ENCODE measurements at regions not wholly inside any gene's neighbourhood (a gene's known extent, or its start where the extent isn't known, plus 50 kb on each side); places are given as distances from the start of the nearest gene placed in this dataset.

DNA sequence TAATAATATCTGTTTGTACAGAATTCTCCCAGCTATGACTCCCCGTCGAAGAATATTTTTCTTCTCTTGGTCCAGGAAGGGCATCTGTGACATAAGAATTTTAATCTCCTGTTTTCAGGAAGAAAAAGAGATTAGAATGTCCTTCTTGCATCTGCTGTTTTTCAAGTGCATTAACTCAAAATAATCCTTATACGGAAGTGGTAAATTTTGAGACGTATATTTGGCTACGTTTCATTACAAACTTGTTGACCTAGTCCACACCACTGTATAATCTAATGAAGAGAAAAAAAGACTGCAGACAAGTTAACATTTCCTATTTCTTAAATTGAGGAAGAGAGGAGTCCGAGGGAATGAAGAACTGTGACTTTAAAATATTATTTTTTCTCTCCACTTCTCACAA is 959.9 kb downstream of the DIAPH3 start:
- Histone ChIP-seq H3K4me1 (ENCODE audit: control insufficient read depth, insufficient read depth, low read length) (no peaks in the 10 kb centered on the region), H3K9me3 (ENCODE audit: control insufficient read depth, insufficient read depth, low read length) (peaks cover 2% of the 10 kb centered on the region), H3K4me3 (ENCODE audit: low read depth, low read length) (no peak overlapping the region), H3K27me3 (ENCODE audit: control insufficient read depth, insufficient read depth, low read length) (no peaks in the 10 kb centered on the region), H3K27ac (ENCODE audit: low read depth, low read length) (no peak overlapping the region), H3K36me3 (ENCODE audit: control insufficient read depth, insufficient read depth, low read length) (no peaks in the 10 kb centered on the region)
- WGBS (ENCODE audit: insufficient coverage), result no CpG with 5 or more reads among the region's 6 CpGs
- no peak for DNase-seq (ENCODE audit: low read depth in 4 of 6, low spot score in 6 of 6)

DNA sequence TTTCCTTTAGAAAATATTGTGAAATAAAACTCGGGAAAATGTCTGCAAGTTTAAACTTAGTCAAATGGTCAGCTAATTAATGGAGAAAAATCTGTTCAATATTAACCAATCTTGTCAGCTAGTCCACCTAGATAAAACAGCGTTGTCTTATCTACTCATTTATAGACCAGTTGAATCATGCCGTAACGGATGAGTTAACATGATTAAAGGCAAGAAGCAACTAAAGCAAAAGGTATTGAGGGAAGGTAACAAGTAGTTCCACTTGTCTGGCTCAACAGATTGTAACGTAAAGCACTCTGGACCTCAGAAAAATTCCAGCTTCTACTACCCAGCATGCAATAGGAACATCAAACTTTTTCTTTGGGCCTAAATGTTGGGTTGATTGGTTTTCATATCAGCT is 958.2 kb downstream of the DIAPH3 start:
- no peak overlapping the region for H3K27ac ChIP-seq (ENCODE audit: low read depth, low read length)
- H3K4me1 ChIP-seq (ENCODE audit: control insufficient read depth, insufficient read depth, low read length), result peaks cover 3% of the 10 kb centered on the region
- no peak for DNase-seq (ENCODE audit: low read depth in 4 of 6, low spot score in 6 of 6)
- WGBS (ENCODE audit: insufficient coverage), result no CpG with 5 or more reads among the region's 5 CpGs
- H3K36me3 ChIP-seq (ENCODE audit: control insufficient read depth, insufficient read depth, low read length), result no peaks in the 10 kb centered on the region
- no peak overlapping the region for H3K4me3 ChIP-seq (ENCODE audit: low read depth, low read length)
- peaks cover 2% of the 10 kb centered on the region for H3K9me3 ChIP-seq (ENCODE audit: control insufficient read depth, insufficient read depth, low read length)
- no peaks in the 10 kb centered on the region for H3K27me3 ChIP-seq (ENCODE audit: control insufficient read depth, insufficient read depth, low read length)

DNA sequence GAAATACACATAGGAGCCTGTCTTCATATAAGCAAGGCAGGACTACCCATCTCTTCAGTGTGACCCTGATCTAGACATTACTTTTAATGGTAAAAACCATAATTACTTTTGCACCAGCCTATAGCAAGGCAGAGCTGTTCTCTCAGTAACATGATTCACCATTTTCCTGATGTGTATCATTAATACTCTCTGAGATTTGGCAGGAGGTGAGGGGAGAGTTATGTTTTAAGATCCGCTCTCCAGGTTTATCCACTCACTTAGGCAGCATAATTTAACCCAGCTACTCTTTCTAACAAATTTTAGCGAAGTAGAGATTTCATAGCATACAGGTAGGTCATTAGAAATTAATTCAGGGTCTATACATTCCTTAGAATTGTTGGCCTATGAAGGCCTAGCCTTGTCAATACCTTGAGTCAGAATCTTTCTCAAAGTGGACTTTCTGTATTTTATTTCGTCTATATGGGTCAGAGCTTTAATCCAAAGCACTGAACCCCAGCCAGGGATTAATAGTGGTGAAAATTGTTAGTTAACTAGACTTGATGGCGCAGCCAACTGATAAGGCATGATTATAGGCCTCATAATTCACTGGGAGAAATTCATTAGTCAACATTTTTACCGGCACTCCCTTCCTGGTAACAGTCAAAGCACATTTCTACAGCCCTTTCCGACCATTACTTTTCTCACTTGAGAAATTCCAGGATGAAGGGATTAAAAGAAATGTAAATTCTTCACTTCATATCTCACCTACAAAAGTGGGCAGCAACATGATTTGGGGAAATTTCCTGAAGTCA is 955.1 kb downstream of the DIAPH3 start:
- Histone ChIP-seq H3K27ac (ENCODE audit: low read depth, low read length) (no peak overlapping the region), H3K36me3 (ENCODE audit: control insufficient read depth, insufficient read depth, low read length) (no peaks in the 10 kb centered on the region), H3K4me3 (ENCODE audit: low read depth, low read length) (no peak overlapping the region), H3K27me3 (ENCODE audit: control insufficient read depth, insufficient read depth, low read length) (no peaks in the 10 kb centered on the region), H3K9me3 (ENCODE audit: control insufficient read depth, insufficient read depth, low read length) (no peaks in the 10 kb centered on the region), H3K4me1 (ENCODE audit: control insufficient read depth, insufficient read depth, low read length) (peaks cover 3% of the 10 kb centered on the region)
- DNase-seq (ENCODE audit: low read depth in 4 of 6, low spot score in 6 of 6), result no peak
- WGBS (ENCODE audit: insufficient coverage), result no CpG with 5 or more reads among the region's 6 CpGs

DNA sequence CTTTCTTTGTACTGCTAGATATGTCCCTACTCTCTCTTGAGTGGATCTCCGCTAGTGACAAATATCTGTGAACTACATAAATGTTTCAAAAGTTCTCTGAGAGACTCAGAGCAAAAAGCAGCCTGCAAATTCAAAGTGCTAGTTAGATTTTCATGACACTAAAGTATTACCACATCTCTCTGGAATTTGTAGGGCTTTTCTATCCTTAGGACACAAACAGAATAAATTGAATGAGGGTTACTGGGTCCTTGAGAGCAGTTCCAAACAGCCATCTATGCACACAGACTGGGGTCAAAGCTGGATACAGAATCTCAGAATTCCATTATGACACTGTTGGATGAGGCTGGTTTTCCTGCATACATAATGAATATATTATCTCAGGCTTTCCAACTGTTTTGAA is 953.2 kb downstream of the DIAPH3 start:
- Histone ChIP-seq H3K9me3 (ENCODE audit: control insufficient read depth, insufficient read depth, low read length) (no peaks in the 10 kb centered on the region), H3K27ac (ENCODE audit: low read depth, low read length) (peak overlapping the region; percentile 4), H3K36me3 (ENCODE audit: control insufficient read depth, insufficient read depth, low read length) (no peaks in the 10 kb centered on the region), H3K4me1 (ENCODE audit: control insufficient read depth, insufficient read depth, low read length) (peaks cover 3% of the 10 kb centered on the region), H3K4me3 (ENCODE audit: low read depth, low read length) (no peak overlapping the region), H3K27me3 (ENCODE audit: control insufficient read depth, insufficient read depth, low read length) (no peaks in the 10 kb centered on the region)
- peak in 1 of 6 donors; percentile 26 for DNase-seq (ENCODE audit: low read depth in 4 of 6, low spot score in 6 of 6)
- no CpG with 5 or more reads among the region's 1 CpG for WGBS (ENCODE audit: insufficient coverage)

DNA sequence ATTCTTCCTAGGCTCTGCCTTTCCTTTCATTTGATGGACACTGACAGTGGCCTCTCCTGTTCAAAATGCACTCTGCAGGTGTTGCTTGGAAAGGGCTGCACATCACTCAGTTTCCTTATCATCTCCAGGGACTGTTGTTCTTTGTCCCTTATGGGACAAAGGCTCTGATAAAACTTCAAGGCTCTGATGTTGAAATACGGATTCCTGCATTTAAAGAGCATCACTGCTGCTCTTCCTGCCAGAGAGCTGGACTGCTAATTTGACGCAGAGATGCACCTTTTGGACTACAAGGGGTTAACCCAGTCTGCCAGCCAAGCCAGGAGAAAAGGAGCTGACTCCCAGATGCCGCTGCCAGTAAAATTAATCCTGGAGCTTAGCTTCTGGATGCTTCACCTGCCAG is 952.1 kb downstream of the DIAPH3 start:
- Histone ChIP-seq H3K4me1 (ENCODE audit: control insufficient read depth, insufficient read depth, low read length) (peaks cover 3% of the 10 kb centered on the region), H3K4me3 (ENCODE audit: low read depth, low read length) (no peak overlapping the region), H3K27me3 (ENCODE audit: control insufficient read depth, insufficient read depth, low read length) (no peaks in the 10 kb centered on the region), H3K27ac (ENCODE audit: low read depth, low read length) (no peak overlapping the region), H3K9me3 (ENCODE audit: control insufficient read depth, insufficient read depth, low read length) (no peaks in the 10 kb centered on the region), H3K36me3 (ENCODE audit: control insufficient read depth, insufficient read depth, low read length) (no peaks in the 10 kb centered on the region)
- DNase-seq (ENCODE audit: low read depth in 4 of 6, low spot score in 6 of 6), result peak in 1 of 6 donors; percentile 8
- WGBS (ENCODE audit: insufficient coverage), result 64% methylated on average over 3 of the region's 3 CpGs

DNA sequence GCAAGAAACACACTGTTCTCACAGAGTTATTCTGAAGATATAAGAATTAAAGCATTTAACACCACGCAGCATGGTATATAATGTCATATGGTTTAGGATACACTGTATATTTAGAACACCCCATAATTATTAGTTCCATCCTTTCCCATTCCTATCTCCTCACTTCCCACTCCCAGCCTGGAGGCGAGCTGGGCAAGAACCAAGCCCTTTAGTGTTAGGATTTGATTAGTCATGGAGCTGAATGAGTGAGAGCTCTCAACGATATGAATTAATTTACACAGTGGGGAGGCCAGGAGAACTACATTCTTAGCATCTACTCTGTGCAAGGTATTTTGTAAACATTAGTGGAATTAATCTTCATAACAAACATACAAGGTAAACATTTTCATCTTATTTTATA is 934.3 kb downstream of the DIAPH3 start:
- Histone ChIP-seq H3K27me3 (ENCODE audit: control insufficient read depth, insufficient read depth, low read length) (no peaks in the 10 kb centered on the region), H3K4me1 (ENCODE audit: control insufficient read depth, insufficient read depth, low read length) (no peaks in the 10 kb centered on the region), H3K9me3 (ENCODE audit: control insufficient read depth, insufficient read depth, low read length) (no peaks in the 10 kb centered on the region), H3K36me3 (ENCODE audit: control insufficient read depth, insufficient read depth, low read length) (no peaks in the 10 kb centered on the region), H3K4me3 (ENCODE audit: low read depth, low read length) (no peak overlapping the region), H3K27ac (ENCODE audit: low read depth, low read length) (no peak overlapping the region)
- DNase-seq (ENCODE audit: low read depth in 4 of 6, low spot score in 6 of 6), result no peak
- WGBS (ENCODE audit: insufficient coverage), result no CpG with 5 or more reads among the region's 3 CpGs

DNA sequence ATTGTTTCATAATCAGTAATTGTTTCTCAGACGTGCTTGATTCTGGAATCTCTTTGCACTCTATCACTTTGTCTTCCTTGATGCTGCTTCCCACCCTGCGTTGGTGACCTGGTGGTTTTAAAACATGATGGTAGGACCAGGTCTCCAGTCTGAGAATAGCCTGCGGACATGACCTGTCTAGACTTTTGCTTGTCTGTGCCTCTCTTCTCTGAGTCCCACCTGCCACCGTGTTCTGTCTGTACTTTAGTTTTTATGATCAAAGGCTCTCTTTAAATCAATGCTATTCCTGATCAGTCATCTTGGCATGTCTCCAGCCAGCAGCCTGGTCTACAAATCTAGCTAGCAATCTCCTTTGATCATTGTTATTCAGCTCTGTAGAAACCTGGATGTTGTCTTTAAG is 933.9 kb downstream of the DIAPH3 start:
- Histone ChIP-seq H3K4me1 (ENCODE audit: control insufficient read depth, insufficient read depth, low read length) (no peaks in the 10 kb centered on the region), H3K27me3 (ENCODE audit: control insufficient read depth, insufficient read depth, low read length) (no peaks in the 10 kb centered on the region), H3K9me3 (ENCODE audit: control insufficient read depth, insufficient read depth, low read length) (no peaks in the 10 kb centered on the region), H3K4me3 (ENCODE audit: low read depth, low read length) (no peak overlapping the region), H3K27ac (ENCODE audit: low read depth, low read length) (no peak overlapping the region), H3K36me3 (ENCODE audit: control insufficient read depth, insufficient read depth, low read length) (no peaks in the 10 kb centered on the region)
- 89% methylated on average over 3 of the region's 4 CpGs for WGBS (ENCODE audit: insufficient coverage)
- no peak for DNase-seq (ENCODE audit: low read depth in 4 of 6, low spot score in 6 of 6)

DNA sequence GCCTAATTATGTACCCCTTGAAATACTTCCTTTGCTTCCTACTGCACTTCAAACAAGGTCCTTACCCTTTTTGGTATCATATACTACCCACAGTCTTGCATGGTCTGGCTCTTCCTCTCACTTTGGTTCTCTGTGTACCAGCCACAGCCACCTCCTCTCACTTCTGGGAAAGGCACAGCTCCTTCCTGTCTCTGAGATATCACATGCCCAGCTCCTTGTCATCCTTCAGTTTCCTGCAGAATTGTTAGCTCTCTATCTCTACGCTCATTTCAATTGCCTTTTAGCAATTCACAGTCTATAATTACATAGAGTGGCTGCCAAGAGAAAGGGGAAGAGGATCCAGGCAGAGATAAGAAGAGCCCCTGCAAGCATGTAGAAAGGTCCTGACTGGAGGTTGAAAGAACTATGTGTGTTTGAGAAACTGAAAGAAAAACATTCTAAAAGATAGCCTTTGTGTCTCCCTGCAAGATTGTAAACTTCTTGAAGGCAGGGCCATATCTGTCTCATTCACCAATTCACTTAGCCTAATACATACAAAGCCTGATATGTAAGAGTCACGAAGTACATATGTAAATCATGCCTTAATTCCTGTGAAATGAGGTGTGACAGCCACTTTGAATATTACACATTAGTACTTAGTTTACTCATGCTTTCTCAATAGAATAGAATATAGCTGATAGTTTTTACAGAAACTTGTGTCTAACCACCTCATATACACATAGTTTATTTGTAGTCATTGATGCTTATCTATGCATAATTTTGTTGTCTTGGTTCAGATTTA is 933.1 kb downstream of the DIAPH3 start:
- no peak overlapping the region for H3K27ac ChIP-seq (ENCODE audit: low read depth, low read length)
- no peaks in the 10 kb centered on the region for H3K4me1 ChIP-seq (ENCODE audit: control insufficient read depth, insufficient read depth, low read length)
- H3K27me3 ChIP-seq (ENCODE audit: control insufficient read depth, insufficient read depth, low read length), result no peaks in the 10 kb centered on the region
- H3K4me3 ChIP-seq (ENCODE audit: low read depth, low read length), result no peak overlapping the region
- H3K36me3 ChIP-seq (ENCODE audit: control insufficient read depth, insufficient read depth, low read length), result no peaks in the 10 kb centered on the region
- DNase-seq (ENCODE audit: low read depth in 4 of 6, low spot score in 6 of 6), result no peak
- no CpG with 5 or more reads among the region's 2 CpGs for WGBS (ENCODE audit: insufficient coverage)
- no peaks in the 10 kb centered on the region for H3K9me3 ChIP-seq (ENCODE audit: control insufficient read depth, insufficient read depth, low read length)

DNA sequence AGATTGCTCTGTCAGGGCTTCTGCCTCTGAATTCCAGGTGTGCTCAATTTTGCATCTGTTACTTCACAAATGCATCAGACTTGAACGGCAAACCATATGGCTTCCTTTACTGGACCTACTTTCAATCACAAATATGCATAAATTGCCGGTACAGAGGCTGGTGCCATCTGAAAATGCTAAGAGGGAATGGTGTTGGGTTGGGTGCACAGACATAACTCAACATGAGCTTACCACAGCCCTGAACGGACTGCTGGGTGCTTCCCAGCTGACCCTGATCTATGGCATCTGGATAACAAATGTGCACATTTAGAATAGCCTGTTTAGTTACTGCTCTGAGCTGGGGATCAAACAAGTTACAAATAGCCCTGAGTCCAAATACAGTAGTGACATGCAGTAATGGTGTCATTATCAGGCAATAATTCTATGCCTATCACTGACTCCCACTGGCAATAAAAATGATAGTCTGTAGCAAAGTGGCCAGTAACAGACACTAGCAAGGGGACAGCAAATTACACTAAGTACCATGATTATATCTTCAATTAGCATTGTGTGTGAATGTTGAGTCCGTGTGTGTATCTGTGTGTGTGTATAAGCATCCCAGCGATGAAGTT is 927.3 kb downstream of the DIAPH3 start:
- Histone ChIP-seq H3K9me3 (ENCODE audit: control insufficient read depth, insufficient read depth, low read length) (no peaks in the 10 kb centered on the region), H3K4me3 (ENCODE audit: low read depth, low read length) (no peak overlapping the region), H3K36me3 (ENCODE audit: control insufficient read depth, insufficient read depth, low read length) (no peaks in the 10 kb centered on the region), H3K27ac (ENCODE audit: low read depth, low read length) (no peak overlapping the region), H3K4me1 (ENCODE audit: control insufficient read depth, insufficient read depth, low read length) (no peaks in the 10 kb centered on the region), H3K27me3 (ENCODE audit: control insufficient read depth, insufficient read depth, low read length) (no peaks in the 10 kb centered on the region)
- DNase-seq (ENCODE audit: low read depth in 4 of 6, low spot score in 6 of 6), result peak in 1 of 6 donors; percentile 34
- no CpG with 5 or more reads among the region's 5 CpGs for WGBS (ENCODE audit: insufficient coverage)

Measured in spinal cord (tissue), 9 donors.